Erythroblast (primary cell): ENCODE measurements at regions not wholly inside any gene's neighbourhood (a gene's known extent, or its start where the extent isn't known, plus 50 kb on each side); places are given as distances from the start of the nearest gene placed in this dataset.

Experiments used
- GATA1 ChIP-seq: IDR thresholded peaks from 2 replicates; pipeline ENCODE4 v1.6.1; 2011; ENCODE audit warnings: low read depth, mild to moderate bottlenecking, control low read depth, low read length, moderate library complexity
- POLR2A ChIP-seq: IDR thresholded peaks from 2 replicates; pipeline ENCODE4 v1.6.1; 2011; ENCODE audit warnings: mild to moderate bottlenecking, low read length

DNA sequence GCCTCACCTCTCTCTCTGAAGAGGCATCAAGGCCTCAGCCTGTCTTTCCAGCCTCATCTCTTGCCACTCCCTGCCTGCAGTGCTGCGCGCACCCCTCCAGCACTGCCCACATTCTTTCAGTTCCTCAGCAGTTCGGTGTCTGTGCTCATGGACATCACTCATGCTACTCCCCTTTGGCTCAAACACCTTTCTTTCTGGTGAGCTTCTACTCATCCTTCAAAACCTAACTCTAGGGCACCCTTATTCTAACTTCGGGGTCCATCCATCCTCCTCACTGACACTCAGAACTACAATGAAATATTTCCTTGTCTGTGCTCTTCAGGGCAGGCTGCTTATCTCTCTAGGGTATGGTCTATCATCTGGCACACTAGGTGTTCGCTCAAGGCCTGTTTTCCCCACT lies 169.9 kb upstream of the BMPER start:
- TF ChIP-seq POLR2A (no peak), GATA1 (no peak)
